OCI-LY1 (cell line): ENCODE measurements at regions not wholly inside any gene's neighbourhood (a gene's known extent, or its start where the extent isn't known, plus 50 kb on each side); places are given as distances from the start of the nearest gene placed in this dataset.

Experiments
- CTCF ChIP-seq: fragments of 200-600 bp; sonication (generic), shearing (Covaris generic); IDR thresholded peaks from 2 replicates; pipeline ENCODE4 v1.5.1; 2017; ENCODE audit warnings: mild to moderate bottlenecking, antibody characterized with exemption, low read length, moderate library complexity, mixed read lengths
- EZH2 ChIP-seq: fragments of 200-600 bp; sonication (generic), shearing (Covaris generic); IDR thresholded peaks from 2 replicates; pipeline ENCODE4 v1.8.0; 2017; ENCODE audit warnings: borderline replicate concordance, mixed run types, mild to moderate bottlenecking, antibody characterized with exemption, low read length, moderate library complexity, mixed read lengths

- TF ChIP-seq CTCF (no peak), EZH2 (no peak)
These were observed 78.6 kb downstream of the TPBG start for GRCh38 chr6:82442061-82442719.
